ENCODE measurements at regions not wholly inside any gene's neighbourhood (a gene's known extent, or its start where the extent isn't known, plus 50 kb on each side); places are given as distances from the start of the nearest gene placed in this dataset.

DNA sequence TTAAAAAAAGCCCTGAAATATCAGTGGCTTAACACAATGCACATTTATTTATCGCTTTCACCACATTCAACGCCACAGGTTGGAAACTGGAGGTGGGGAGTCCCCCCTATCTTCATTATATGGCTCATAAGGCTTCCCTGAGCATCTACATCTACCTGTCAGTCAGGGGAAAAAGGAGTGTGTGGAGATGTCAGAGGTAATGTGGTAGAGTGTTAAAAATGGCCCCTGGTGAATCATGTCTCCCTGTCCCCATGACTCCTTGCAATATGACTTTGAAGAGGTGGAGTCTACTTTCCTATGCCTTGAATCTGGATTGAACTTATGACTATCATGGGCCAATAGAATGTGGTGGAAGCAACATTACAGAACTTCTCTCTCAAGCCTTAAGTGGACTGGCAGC, 65.5 kb upstream of the BTBD3 start:
- no peak for TF ChIP-seq CTCF (IDR thresholded peaks at IDR 0.05; ENCODE audit: low read depth, low read length)
- DNase-seq (ENCODE audit: extremely low read depth, low read depth): no peak

- no peak for DNase-seq (ENCODE audit: extremely low read depth, low read depth)
- TF ChIP-seq CTCF (IDR thresholded peaks at IDR 0.05; ENCODE audit: low read depth, low read length): no peak
Observed at GRCh38 chr20:11852811-11853210, 64.9 kb upstream of the BTBD3 start.

- no peak for TF ChIP-seq CTCF (IDR thresholded peaks at IDR 0.05; ENCODE audit: low read depth, low read length)
- DNase-seq (ENCODE audit: extremely low read depth, low read depth): no peak
Observed at GRCh38 chr20:11853359-11853758, 64.3 kb upstream of the BTBD3 start.

GRCh38 chr20:11861479-11861878, 56.2 kb upstream of the BTBD3 start:
- TF ChIP-seq CTCF (IDR thresholded peaks at IDR 0.05; ENCODE audit: low read depth, low read length): no peak
- DNase-seq (ENCODE audit: extremely low read depth, low read depth): no peak

DNA sequence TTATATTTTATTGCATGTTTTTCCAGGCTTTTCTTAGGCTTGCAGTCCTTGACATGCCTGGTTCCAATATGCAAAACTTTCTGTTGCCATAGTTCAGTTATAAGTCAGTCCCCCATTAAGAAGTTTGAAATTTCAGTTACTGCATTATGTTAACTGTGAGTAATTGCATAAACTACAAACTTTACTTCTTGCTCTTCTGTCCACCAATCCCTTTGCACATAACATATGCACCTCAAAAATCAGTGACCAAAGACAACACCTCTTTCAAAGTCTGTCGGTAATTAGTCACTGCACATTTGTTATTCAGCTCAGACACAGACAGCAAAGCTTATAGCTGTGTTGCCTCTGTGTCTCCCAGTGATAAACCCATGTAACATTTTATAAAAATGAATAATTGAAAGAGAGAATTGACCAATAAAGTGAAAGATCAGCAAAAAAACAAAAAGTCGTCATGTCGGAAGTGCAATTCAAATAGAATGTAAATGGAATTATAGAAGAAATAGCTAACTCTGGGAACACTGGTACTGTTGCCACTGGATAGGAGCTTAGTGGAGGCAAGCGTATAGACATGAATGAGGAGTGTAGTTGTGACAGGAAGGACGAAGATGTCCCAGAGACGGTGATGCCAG, 50.3 kb upstream of the BTBD3 start:
- DNase-seq (ENCODE audit: extremely low read depth, low read depth): no peak

More for the DNA sequence above, 50.3 kb upstream of the BTBD3 start:
- TF ChIP-seq CTCF (IDR thresholded peaks at IDR 0.05; ENCODE audit: low read depth, low read length): no peak
